HepG2 (cell line): ENCODE measurements at regions not wholly inside any gene's neighbourhood (a gene's known extent, or its start where the extent isn't known, plus 50 kb on each side); places are given as distances from the start of the nearest gene placed in this dataset.
A peak's percentile ranks its signal among the peaks of the same experiment; 100 is the strongest.

Source experiments
- ATAC-seq: fragments of 200-7000 bp; cut with Tn5 transposase; 3 replicates; pipeline ENCODE4 v1.9.1; 2020; ENCODE audit warnings: mild to moderate bottlenecking, moderate library complexity
- BruUV-seq: library from RNA; stranded (reverse); fragments of 400-500 nt; replicated peaks from 2 replicates; lab custom pipeline; 2021; lab: Mats Ljungman, UMichigan
- CTCF ChIA-PET: fragments of 300-600 bp; formaldehyde crosslinking; extraction: SDS; loops from one replicate; lab custom pipeline; 2021; ENCODE audit warnings: low total read pairs, inconsistent platforms, low intra/inter-chr PET ratio; lab: Yijun Ruan, JAX
- POLR2A ChIA-PET: fragments of 350-600 bp; sonication (Branson Sonifier 250); formaldehyde crosslinking; loops from one replicate; lab custom pipeline; 2020; ENCODE audit warnings: antibody characterized with exemption, inconsistent platforms; lab: Yijun Ruan, JAX
- DNase-seq: peaks from one replicate; pipeline ENCODE4 v3.0.0-alpha.2; 2015; ENCODE audit warnings: low spot score
- FAIRE-seq: peaks from 3 replicates; lab custom pipeline; 2011; peaks lifted over from hg19 to GRCh38; lab: Jason Lieb, UNC
- H2AFZ ChIP-seq: one replicate; pipeline ENCODE4 v1.6.1; 2011; ENCODE audit warnings: low read length, inconsistent platforms
- H3K27ac ChIP-seq: fragments of 300-600 bp; 3 replicates; pipeline ENCODE4 v1.8.0; 2011; ENCODE audit warnings: mixed run types, mild to moderate bottlenecking, mixed read lengths, low read length, inconsistent platforms; ENCODE audit not compliant: insufficient read depth; ENCODE audit errors: extremely low read length
- H3K27me3 ChIP-seq, 2 experiments: fragments of 200-600 bp in 1 of 2; 2 replicates in 1 of 2; 3 replicates in 1 of 2; pipeline versions ENCODE4 v1.6.0 to v1.8.0; 2011; ENCODE audit warnings: low read length in 2 of 2, mild to moderate bottlenecking in 2 of 2, moderate library complexity in 2 of 2, inconsistent platforms in 1 of 2; ENCODE audit not compliant: insufficient read depth in 2 of 2, control insufficient read depth in 1 of 2
- H3K36me3 ChIP-seq, 2 experiments: fragments of 200-600 bp in 1 of 2; replicated peaks in 1 of 2; 2 replicates in 1 of 2; 3 replicates in 1 of 2; pipeline versions ENCODE4 v1.5.1 to v1.8.0; 2011; ENCODE audit warnings: low read length in 2 of 2, inconsistent platforms in 1 of 2; ENCODE audit not compliant: insufficient read depth in 2 of 2, control insufficient read depth in 1 of 2
- H3K4me1 ChIP-seq: 2 replicates; pipeline ENCODE4 v1.5.1; 2012; ENCODE audit warnings: low read length, inconsistent platforms; ENCODE audit not compliant: insufficient read depth
- H3K4me2 ChIP-seq: 2 replicates; pipeline ENCODE4 v1.6.0; 2011; ENCODE audit warnings: low read depth, low read length, inconsistent platforms
- H3K4me3 ChIP-seq, 3 experiments: fragments of 200-600 bp in 1 of 3; sonication (generic), shearing (Covaris generic) in 1 of 3; replicated peaks in 1 of 3; 2 replicates each; pipeline ENCODE4 v1.5.1; 2011 to 2016; ENCODE audit warnings: low read length in 3 of 3, inconsistent platforms in 2 of 3, low read depth in 2 of 3, mild to moderate bottlenecking in 2 of 3, control low read depth in 1 of 3, mixed read lengths in 1 of 3; ENCODE audit not compliant: insufficient read depth in 1 of 3
- H3K79me2 ChIP-seq: one replicate; pipeline ENCODE4 v1.6.1; 2011; ENCODE audit warnings: low read length, inconsistent platforms; ENCODE audit not compliant: insufficient read depth
- H3K9ac ChIP-seq: 2 replicates; pipeline ENCODE4 v1.6.0; 2011; ENCODE audit warnings: mild to moderate bottlenecking, low read depth, low read length, inconsistent platforms; ENCODE audit not compliant: insufficient read depth
- H3K9me3 ChIP-seq: 2 replicates; pipeline ENCODE4 v1.5.1; 2012; ENCODE audit warnings: mild to moderate bottlenecking, low read length
- H4K20me1 ChIP-seq: 2 replicates; pipeline ENCODE4 v1.6.0; 2011; ENCODE audit warnings: inconsistent platforms, mild to moderate bottlenecking, low read length, moderate library complexity; ENCODE audit not compliant: insufficient read depth
- ADNP ChIP-seq: sonication (generic); formaldehyde crosslinking; IDR thresholded peaks from 2 replicates; pipeline ENCODE4 v1.4.0; 2020; ENCODE audit warnings: missing genetic modification reagents
- ARID4A ChIP-seq: sonication (generic); formaldehyde crosslinking; IDR thresholded peaks from 2 replicates; pipeline ENCODE4 v1.5.0; 2020; ENCODE audit warnings: mild to moderate bottlenecking, missing genetic modification reagents, borderline replicate concordance
- ATF7-NPFF ChIP-seq: sonication (generic); formaldehyde crosslinking; IDR thresholded peaks from 2 replicates; pipeline ENCODE4 v1.8.1; 2023; ENCODE audit warnings: mild to moderate bottlenecking, low read depth, missing genetic modification reagents, moderate library complexity
- KAT7 ChIP-seq: IDR thresholded peaks from 2 replicates; pipeline ENCODE4 v1.6.1; 2018; ENCODE audit warnings: borderline replicate concordance, missing compliant biosample characterization
- NBN ChIP-seq: fragments of 450-650 bp; conservative IDR thresholded peaks from 2 replicates; pipeline ENCODE4 v1.6.1; 2017
- NR2F1 ChIP-seq, 2 experiments: fragments of 450-650 bp in 1 of 2; formaldehyde crosslinking in 1 of 2; IDR thresholded peaks; 2 replicates each; pipeline versions ENCODE4 v1.5.0 to v1.6.1; 2016 to 2020; ENCODE audit warnings: mild to moderate bottlenecking in 1 of 2, missing compliant biosample characterization in 1 of 2, missing genetic modification reagents in 1 of 2, moderate library complexity in 1 of 2
- RCOR2 ChIP-seq: IDR thresholded peaks from 2 replicates; pipeline ENCODE4 v1.6.1; 2016; ENCODE audit warnings: missing biosample characterization, missing genetic modification reagents
- STAG1 ChIP-seq: sonication (generic); formaldehyde crosslinking; IDR thresholded peaks from 2 replicates; pipeline ENCODE4 v1.4.0; 2020; ENCODE audit warnings: missing genetic modification reagents
- TCF7 ChIP-seq: sonication (generic); IDR thresholded peaks from 2 replicates; pipeline ENCODE4 v1.6.1; 2016; ENCODE audit warnings: antibody characterized with exemption, low read depth
- XRCC5 ChIP-seq: fragments of 200-400 bp; formaldehyde crosslinking; optimal IDR thresholded peaks from 2 replicates; pipeline ENCODE3; 2017; ENCODE audit warnings: mild to moderate bottlenecking, low read length
- ZNF256 ChIP-seq: sonication (generic); formaldehyde crosslinking; conservative IDR thresholded peaks from 2 replicates; pipeline ENCODE4 v1.4.0; 2020; ENCODE audit warnings: missing genetic modification reagents
- ZNF816 ChIP-seq: sonication (generic); formaldehyde crosslinking; IDR thresholded peaks from 2 replicates; pipeline ENCODE4 v1.8.0; 2022; ENCODE audit warnings: missing genetic modification reagents, mild to moderate bottlenecking, borderline replicate concordance
- WGBS: methylation state at CpG from one replicate; pipeline ENCODE4 v1.1.6; 2017; ENCODE audit warnings: low lambda C conversion rate; 5-methylcytosine and 5-hydroxymethylcytosine counted together
- in situ Hi-C: cut with HindIII; loops from 2 replicates; pipeline ENCODE4 v1.10.0; 2017; ENCODE audit warnings: low pct_unique_long_range_greater_than_20kb; ENCODE audit not compliant: extremely low pct_ligation_motif_present
- intact Hi-C: fragments of 100-400 bp; cut with micrococcal nuclease; formaldehyde crosslinking; loops from one replicate; pipeline ENCODE4 v1.10.0; 2022; ENCODE audit not compliant: unreplicated experiment
- TF ChIP-seq, protein P1 (sequence below): sonication (generic); formaldehyde crosslinking; IDR thresholded peaks from 2 replicates; pipeline ENCODE4 v1.5.0; 2020; ENCODE audit warnings: mild to moderate bottlenecking, missing genetic modification reagents, moderate library complexity
- TF ChIP-seq, protein P2 (sequence below): sonication (generic); formaldehyde crosslinking; IDR thresholded peaks from 2 replicates; pipeline ENCODE4 v1.4.0; 2020; ENCODE audit warnings: low read depth, missing genetic modification reagents

DNA sequence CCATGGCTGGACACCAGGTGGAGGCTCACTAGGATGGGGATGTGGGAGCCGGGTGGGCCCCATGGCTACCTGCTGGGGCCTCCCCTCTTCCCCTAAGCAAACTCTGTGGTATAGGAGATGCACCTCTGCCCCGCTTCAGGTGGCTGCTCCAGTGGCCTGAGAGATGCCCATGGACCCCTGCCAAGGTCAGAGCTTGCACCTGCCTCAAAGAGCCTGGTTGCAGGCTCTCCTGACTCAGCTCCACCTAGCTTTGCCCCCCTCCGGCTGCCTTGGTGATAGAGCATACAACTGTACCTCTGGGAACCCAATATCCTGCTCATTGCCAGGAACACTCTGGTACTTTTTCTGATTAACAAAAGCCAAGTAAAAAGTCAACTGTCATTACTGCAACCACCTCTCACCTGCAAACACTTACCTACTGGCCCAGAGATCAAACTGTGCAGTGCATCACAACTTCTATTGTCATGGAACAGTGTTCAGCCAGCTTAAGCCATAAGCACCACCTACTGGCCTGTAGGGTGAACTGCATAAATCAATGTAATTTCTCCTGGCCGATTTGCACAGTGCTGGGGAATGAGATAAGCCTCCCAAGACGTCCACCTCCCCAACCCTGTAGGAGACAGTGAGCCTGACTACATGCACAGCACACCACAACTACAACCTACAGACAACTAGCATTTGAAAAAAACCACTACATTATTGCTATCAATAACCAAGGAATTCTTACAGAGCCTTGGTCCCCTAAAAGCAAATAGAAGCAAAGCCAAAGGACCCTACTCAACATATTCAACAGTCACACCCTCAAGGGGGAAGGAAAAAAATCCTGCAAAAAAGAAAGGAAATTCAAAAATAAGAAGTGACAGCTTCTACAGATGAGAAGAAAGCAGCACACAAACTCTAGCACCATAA lies 352.4 kb upstream of the ARHGEF26 start:
- no peaks in the 10 kb centered on the region for H3K36me3 ChIP-seq
- POLR2A ChIA-PET = no interaction called here
- no peak overlapping the region for H3K27ac ChIP-seq
- H3K79me2 ChIP-seq = no peaks in the 10 kb centered on the region
- H2AFZ ChIP-seq = no peak overlapping the region
- DNase-seq = peak; percentile 30
- H4K20me1 ChIP-seq = no peaks in the 10 kb centered on the region
- CTCF ChIA-PET = interaction anchor here (1.3 to 2.4 kb wide), 2 partner anchors 325 to 743 kb away, joined by 3 to 9 read pairs; no protein-coding TSS in a partner anchor
- H3K27me3 ChIP-seq = no peaks in the 10 kb centered on the region
- peak; percentile 98 for ATAC-seq
- peak; percentile 76 for FAIRE-seq
- in situ Hi-C loops (loop anchor here (10.0 kb wide), 1 partner anchor 724 kb away; no protein-coding TSS in a partner anchor), intact Hi-C loops (loop anchor here (1.0 to 5.0 kb wide), 5 partner anchors 322 to 743 kb away; no protein-coding TSS in a partner anchor)
- no peaks in the 10 kb centered on the region; the same call in 1 of the 2 replicates for H3K9me3 ChIP-seq
- no peak overlapping the region for H3K4me3 ChIP-seq
- 0% methylated on average over 1 of the region's 5 CpGs for WGBS
- no peak overlapping the region for H3K4me2 ChIP-seq
- H3K4me1 ChIP-seq = no peaks in the 10 kb centered on the region
- H3K9ac ChIP-seq = no peak overlapping the region
- BruUV-seq = no TSS peak
- TF ChIP-seq RCOR2 (CRISPR knock-in tag) (no peak), NR2F1 (CRISPR knock-in tag; IDR thresholded peaks at IDR 0.05) (no peak), XRCC5 (peak; percentile 32), KAT7 (CRISPR knock-in tag) (no peak), TCF7 (no peak), NBN (no peak), ARID4A (CRISPR knock-in tag) (no peak), ATF7-NPFF (no peak), STAG1 (CRISPR knock-in tag) (peak; percentile 85), ADNP (CRISPR knock-in tag) (no peak), ZNF816 (CRISPR knock-in tag) (no peak), ZNF256 (CRISPR knock-in tag) (no peak)
- TF ChIP-seq, protein P1, sequence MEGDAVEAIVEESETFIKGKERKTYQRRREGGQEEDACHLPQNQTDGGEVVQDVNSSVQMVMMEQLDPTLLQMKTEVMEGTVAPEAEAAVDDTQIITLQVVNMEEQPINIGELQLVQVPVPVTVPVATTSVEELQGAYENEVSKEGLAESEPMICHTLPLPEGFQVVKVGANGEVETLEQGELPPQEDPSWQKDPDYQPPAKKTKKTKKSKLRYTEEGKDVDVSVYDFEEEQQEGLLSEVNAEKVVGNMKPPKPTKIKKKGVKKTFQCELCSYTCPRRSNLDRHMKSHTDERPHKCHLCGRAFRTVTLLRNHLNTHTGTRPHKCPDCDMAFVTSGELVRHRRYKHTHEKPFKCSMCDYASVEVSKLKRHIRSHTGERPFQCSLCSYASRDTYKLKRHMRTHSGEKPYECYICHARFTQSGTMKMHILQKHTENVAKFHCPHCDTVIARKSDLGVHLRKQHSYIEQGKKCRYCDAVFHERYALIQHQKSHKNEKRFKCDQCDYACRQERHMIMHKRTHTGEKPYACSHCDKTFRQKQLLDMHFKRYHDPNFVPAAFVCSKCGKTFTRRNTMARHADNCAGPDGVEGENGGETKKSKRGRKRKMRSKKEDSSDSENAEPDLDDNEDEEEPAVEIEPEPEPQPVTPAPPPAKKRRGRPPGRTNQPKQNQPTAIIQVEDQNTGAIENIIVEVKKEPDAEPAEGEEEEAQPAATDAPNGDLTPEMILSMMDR (CRISPR knock-in tag) = peak; percentile 83
- TF ChIP-seq, protein P2, sequence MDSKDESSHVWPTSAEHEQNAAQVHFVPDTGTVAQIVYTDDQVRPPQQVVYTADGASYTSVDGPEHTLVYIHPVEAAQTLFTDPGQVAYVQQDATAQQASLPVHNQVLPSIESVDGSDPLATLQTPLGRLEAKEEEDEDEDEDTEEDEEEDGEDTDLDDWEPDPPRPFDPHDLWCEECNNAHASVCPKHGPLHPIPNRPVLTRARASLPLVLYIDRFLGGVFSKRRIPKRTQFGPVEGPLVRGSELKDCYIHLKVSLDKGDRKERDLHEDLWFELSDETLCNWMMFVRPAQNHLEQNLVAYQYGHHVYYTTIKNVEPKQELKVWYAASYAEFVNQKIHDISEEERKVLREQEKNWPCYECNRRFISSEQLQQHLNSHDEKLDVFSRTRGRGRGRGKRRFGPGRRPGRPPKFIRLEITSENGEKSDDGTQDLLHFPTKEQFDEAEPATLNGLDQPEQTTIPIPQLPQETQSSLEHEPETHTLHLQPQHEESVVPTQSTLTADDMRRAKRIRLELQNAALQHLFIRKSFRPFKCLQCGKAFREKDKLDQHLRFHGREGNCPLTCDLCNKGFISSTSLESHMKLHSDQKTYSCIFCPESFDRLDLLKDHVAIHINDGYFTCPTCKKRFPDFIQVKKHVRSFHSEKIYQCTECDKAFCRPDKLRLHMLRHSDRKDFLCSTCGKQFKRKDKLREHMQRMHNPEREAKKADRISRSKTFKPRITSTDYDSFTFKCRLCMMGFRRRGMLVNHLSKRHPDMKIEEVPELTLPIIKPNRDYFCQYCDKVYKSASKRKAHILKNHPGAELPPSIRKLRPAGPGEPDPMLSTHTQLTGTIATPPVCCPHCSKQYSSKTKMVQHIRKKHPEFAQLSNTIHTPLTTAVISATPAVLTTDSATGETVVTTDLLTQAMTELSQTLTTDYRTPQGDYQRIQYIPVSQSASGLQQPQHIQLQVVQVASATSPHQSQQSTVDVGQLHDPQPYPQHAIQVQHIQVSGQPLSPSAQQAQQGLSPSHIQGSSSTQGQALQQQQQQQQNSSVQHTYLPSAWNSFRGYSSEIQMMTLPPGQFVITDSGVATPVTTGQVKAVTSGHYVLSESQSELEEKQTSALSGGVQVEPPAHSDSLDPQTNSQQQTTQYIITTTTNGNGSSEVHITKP (CRISPR knock-in tag) = no peak
